ENCODE measurements at regions not wholly inside any gene's neighbourhood (a gene's known extent, or its start where the extent isn't known, plus 50 kb on each side); places are given as distances from the start of the nearest gene placed in this dataset.
A peak's percentile ranks its signal among the peaks of the same experiment; 100 is the strongest.
"Not testable (repeated sequence)": the region's sequence is repeated elsewhere in the genome, so short reads cannot be mapped to it uniquely, and the experiment has no call there.

DNA sequence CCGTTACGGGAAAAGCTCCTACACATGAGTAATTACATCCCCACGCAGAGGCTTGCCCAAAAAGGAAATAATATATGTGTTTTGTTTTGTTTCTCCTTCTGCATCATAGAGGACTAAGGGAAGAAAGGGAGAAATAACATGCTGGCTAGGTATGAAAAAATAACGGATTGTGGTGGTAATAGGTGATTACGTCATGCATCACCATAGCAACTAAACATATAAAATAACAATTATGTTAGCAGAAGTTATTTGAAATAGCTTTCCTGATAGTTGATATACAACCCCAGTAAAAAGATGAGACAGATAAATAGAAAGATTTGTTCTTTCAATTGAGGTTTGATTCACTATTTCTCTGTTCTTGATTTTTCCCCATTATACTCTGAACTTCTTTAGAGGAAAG is 518.0 kb downstream of the ZNF516 start:
- intact Hi-C loops (cut with DNase I), result no loop called here
- Histone ChIP-seq H3K36me3 (ENCODE audit: control insufficient read depth in 2 of 3, insufficient read depth in 3 of 3, low read length in 3 of 3) (no peaks in the 10 kb centered on the region), H3K27me3 (ENCODE audit: control insufficient read depth, insufficient read depth, low read length) (no peaks in the 10 kb centered on the region), H3K27ac (ENCODE audit: low read depth in 2 of 2, low read length in 2 of 2) (no peak overlapping the region), H3K4me3 (ENCODE audit: low read length in 3 of 3) (no peak overlapping the region), H3K9me3 (ENCODE audit: control insufficient read depth in 2 of 3, insufficient read depth in 1 of 3, low read length in 3 of 3) (no peaks in the 10 kb centered on the region), H3K9ac (ENCODE audit: low read length in 3 of 3) (no peak overlapping the region), H3K4me1 (ENCODE audit: control insufficient read depth in 2 of 3, insufficient read depth in 2 of 3, low read depth in 1 of 3, low read length in 3 of 3) (no peaks in the 10 kb centered on the region)
- FAIRE-seq (no peak), DNase-seq (peak in 1 of 5 donors; percentile 6)
- TF ChIP-seq CTCF (IDR thresholded peaks at IDR 0.05; ENCODE audit: borderline replicate concordance, extremely low read depth, insufficient read depth), result no peak

- Histone ChIP-seq H3K4me1 (ENCODE audit: control insufficient read depth in 2 of 3, insufficient read depth in 2 of 3, low read depth in 1 of 3, low read length in 3 of 3) (no peaks in the 10 kb centered on the region), H3K4me3 (ENCODE audit: low read length in 3 of 3) (no peak overlapping the region), H3K9me3 (ENCODE audit: control insufficient read depth in 2 of 3, insufficient read depth in 1 of 3, low read length in 3 of 3) (no peaks in the 10 kb centered on the region), H3K27me3 (ENCODE audit: control insufficient read depth, insufficient read depth, low read length) (no peaks in the 10 kb centered on the region), H3K36me3 (ENCODE audit: control insufficient read depth in 2 of 3, insufficient read depth in 3 of 3, low read length in 3 of 3) (no peaks in the 10 kb centered on the region), H3K9ac (ENCODE audit: low read length in 3 of 3) (no peak overlapping the region), H3K27ac (ENCODE audit: low read depth in 2 of 2, low read length in 2 of 2) (no peak overlapping the region)
- intact Hi-C loops (cut with DNase I), result no loop called here
- no peak for DNase-seq
- FAIRE-seq, result no peak
- TF ChIP-seq CTCF (IDR thresholded peaks at IDR 0.05; ENCODE audit: borderline replicate concordance, extremely low read depth, insufficient read depth), result no peak
Measured at GRCh38 chr18:75970212-75970611, 524.8 kb downstream of the ZNF516 start.

- FAIRE-seq, result no peak
- Histone ChIP-seq H3K4me1 (ENCODE audit: control insufficient read depth in 2 of 3, insufficient read depth in 2 of 3, low read depth in 1 of 3, low read length in 3 of 3) (no peaks in the 10 kb centered on the region), H3K36me3 (ENCODE audit: control insufficient read depth in 2 of 3, insufficient read depth in 3 of 3, low read length in 3 of 3) (no peaks in the 10 kb centered on the region), H3K9ac (ENCODE audit: low read length in 3 of 3) (no peak overlapping the region), H3K27me3 (ENCODE audit: control insufficient read depth, insufficient read depth, low read length) (no peaks in the 10 kb centered on the region), H3K9me3 (ENCODE audit: control insufficient read depth in 2 of 3, insufficient read depth in 1 of 3, low read length in 3 of 3) (no peaks in the 10 kb centered on the region), H3K27ac (ENCODE audit: low read depth in 2 of 2, low read length in 2 of 2) (no peak overlapping the region), H3K4me3 (ENCODE audit: low read length in 3 of 3) (no peak overlapping the region)
- intact Hi-C loops (cut with DNase I), result no loop called here
- DNase-seq, result no peak
- no peak for TF ChIP-seq CTCF (IDR thresholded peaks at IDR 0.05; ENCODE audit: borderline replicate concordance, extremely low read depth, insufficient read depth)
Measured at GRCh38 chr18:75966431-75966830, 528.6 kb downstream of the ZNF516 start.

DNA sequence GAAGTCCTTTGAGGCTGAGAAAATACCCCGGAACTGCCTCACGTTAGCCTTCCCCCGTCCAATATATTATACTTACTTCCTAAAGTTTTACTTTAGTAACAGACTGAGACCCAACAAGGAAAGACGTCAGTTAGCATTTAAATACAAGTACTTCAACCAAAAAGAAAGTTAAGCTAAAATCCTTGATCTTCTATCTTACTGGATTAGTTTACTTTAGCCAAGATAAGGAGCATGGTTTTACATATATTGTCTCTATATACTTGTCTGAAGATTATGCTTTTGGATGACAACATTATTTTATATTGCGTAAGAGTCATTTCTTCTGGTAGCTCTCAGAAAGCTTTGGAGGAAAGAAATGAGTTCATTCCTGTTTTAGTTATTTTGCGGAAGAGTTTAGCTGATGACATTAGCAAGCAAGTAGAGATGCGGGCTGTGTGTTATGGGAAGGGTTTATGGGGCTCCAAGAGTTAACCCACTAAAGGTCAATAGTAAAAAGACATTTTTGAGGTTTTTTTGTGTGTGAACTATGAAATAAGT is 532.9 kb downstream of the ZNF516 start:
- Histone ChIP-seq H3K9ac (ENCODE audit: low read length in 3 of 3) (no peak overlapping the region), H3K36me3 (ENCODE audit: control insufficient read depth in 2 of 3, insufficient read depth in 3 of 3, low read length in 3 of 3) (no peaks in the 10 kb centered on the region), H3K27me3 (ENCODE audit: control insufficient read depth, insufficient read depth, low read length) (no peaks in the 10 kb centered on the region), H3K4me3 (ENCODE audit: low read length in 3 of 3) (no peak overlapping the region), H3K4me1 (ENCODE audit: control insufficient read depth in 2 of 3, insufficient read depth in 2 of 3, low read depth in 1 of 3, low read length in 3 of 3) (no peaks in the 10 kb centered on the region), H3K9me3 (ENCODE audit: control insufficient read depth in 2 of 3, insufficient read depth in 1 of 3, low read length in 3 of 3) (peaks cover 0 to 5% (median 0%) of the 10 kb centered on the region in 3 donors), H3K27ac (ENCODE audit: low read depth in 2 of 2, low read length in 2 of 2) (no peak overlapping the region)
- DNase-seq (no peak), FAIRE-seq (no peak)
- intact Hi-C loops (cut with DNase I), result no loop called here
- no peak for TF ChIP-seq CTCF (IDR thresholded peaks at IDR 0.05; ENCODE audit: borderline replicate concordance, extremely low read depth, insufficient read depth)

DNA sequence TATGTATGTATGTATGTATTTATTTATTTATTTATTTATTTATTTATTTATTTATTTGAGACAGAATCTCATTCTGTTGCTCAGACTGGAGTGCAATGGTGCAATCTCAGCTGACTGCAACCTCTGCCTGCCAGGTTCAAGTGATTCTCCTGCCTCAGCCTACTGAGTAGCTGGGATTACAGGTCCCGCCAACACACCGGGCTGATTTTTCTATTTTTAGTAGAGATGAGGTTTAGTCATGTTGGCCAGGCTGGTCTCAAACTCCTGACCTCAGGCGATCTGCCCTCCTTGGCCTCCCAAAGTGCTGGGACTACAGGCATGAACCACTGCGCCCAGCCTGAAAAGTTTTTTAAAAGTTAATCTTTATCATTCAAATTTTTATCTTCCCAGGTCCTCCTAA is 532.9 kb upstream of the SMIM21 start:
- peaks cover 0 to 10% (median 0%) of the 10 kb centered on the region in 3 donors for H3K9me3 ChIP-seq (ENCODE audit: control insufficient read depth in 2 of 3, insufficient read depth in 1 of 3, low read length in 3 of 3)
- DNase-seq; intact Hi-C loops (cut with DNase I); H3K4me1 ChIP-seq (ENCODE audit: control insufficient read depth in 2 of 3, insufficient read depth in 2 of 3, low read depth in 1 of 3, low read length in 3 of 3); H3K27ac ChIP-seq (ENCODE audit: low read depth in 2 of 2, low read length in 2 of 2); H3K36me3 ChIP-seq (ENCODE audit: control insufficient read depth in 2 of 3, insufficient read depth in 3 of 3, low read length in 3 of 3); H3K9ac ChIP-seq (ENCODE audit: low read length in 3 of 3); H3K4me3 ChIP-seq (ENCODE audit: low read length in 3 of 3); FAIRE-seq; H3K27me3 ChIP-seq (ENCODE audit: control insufficient read depth, insufficient read depth, low read length): not testable (repeated sequence)

Measured in kidney (tissue), 13 donors.